ENCODE measurements at regions not wholly inside any gene's neighbourhood (a gene's known extent, or its start where the extent isn't known, plus 50 kb on each side); places are given as distances from the start of the nearest gene placed in this dataset.

- TF ChIP-seq CTCF (IDR thresholded peaks at IDR 0.05; ENCODE audit: insufficient read depth, low read depth, low read length): no peak
- no peak overlapping the region for H3K4me3 ChIP-seq (ENCODE audit: low read depth, low read length)
- DNase-seq (ENCODE audit: low read depth): no peak
Measured at GRCh38 chr1:213929398-213929797, 58.4 kb upstream of the PROX1 start.

- no peak overlapping the region for H3K4me3 ChIP-seq (ENCODE audit: low read depth, low read length)
- DNase-seq (ENCODE audit: low read depth): no peak
- TF ChIP-seq CTCF (IDR thresholded peaks at IDR 0.05; ENCODE audit: insufficient read depth, low read depth, low read length): no peak
Measured at GRCh38 chr1:213931836-213932235, 55.9 kb upstream of the PROX1 start.

- DNase-seq (ENCODE audit: low read depth): no peak
- no peak overlapping the region for H3K4me3 ChIP-seq (ENCODE audit: low read depth, low read length)
- TF ChIP-seq CTCF (IDR thresholded peaks at IDR 0.05; ENCODE audit: insufficient read depth, low read depth, low read length): no peak
Measured at GRCh38 chr1:213933336-213933735, 54.4 kb upstream of the PROX1 start.

GRCh38 chr1:213934649-213935048, 53.1 kb upstream of the PROX1 start:
- no peak for TF ChIP-seq CTCF (IDR thresholded peaks at IDR 0.05; ENCODE audit: insufficient read depth, low read depth, low read length)
- no peak for DNase-seq (ENCODE audit: low read depth)
- H3K4me3 ChIP-seq (ENCODE audit: low read depth, low read length): no peak overlapping the region

- no peak for TF ChIP-seq CTCF (IDR thresholded peaks at IDR 0.05; ENCODE audit: insufficient read depth, low read depth, low read length)
- H3K4me3 ChIP-seq (ENCODE audit: low read depth, low read length): no peak overlapping the region
Measured at GRCh38 chr1:213936571-213936970, 51.2 kb upstream of the PROX1 start.

More at GRCh38 chr1:213936571-213936970, 51.2 kb upstream of the PROX1 start:
- no peak for DNase-seq (ENCODE audit: low read depth)
